Neural cell (in vitro differentiated cells): ENCODE measurements at regions not wholly inside any gene's neighbourhood (a gene's known extent, or its start where the extent isn't known, plus 50 kb on each side); places are given as distances from the start of the nearest gene placed in this dataset.

ENCODE experiments used
- H2AFZ ChIP-seq: fragments of 200-600, 300-800 bp; sonication (generic), shearing (Covaris generic); 2 replicates; pipeline ENCODE4 v1.6.0; 2014; ENCODE audit warnings: low read depth, mild to moderate bottlenecking, antibody characterized with exemption, low read length, moderate library complexity
- H3F3A ChIP-seq: fragments of 200-600 bp; shearing (Covaris generic); 2 replicates; pipeline ENCODE4 v1.6.1; 2016; ENCODE audit warnings: mild to moderate bottlenecking, moderate library complexity, mixed read lengths, antibody characterized with exemption, low read length; ENCODE audit not compliant: insufficient read depth, poor library complexity, severe bottlenecking
- H3K27ac ChIP-seq: fragments of 200-600, 300-800 bp; sonication (generic), shearing (Covaris generic); 2 replicates; pipeline ENCODE4 v1.5.1; 2014; ENCODE audit warnings: mild to moderate bottlenecking, low read length, moderate library complexity
- H3K27me3 ChIP-seq: fragments of 300-800, 200-600 bp; sonication (generic), shearing (Covaris generic); 2 replicates; pipeline ENCODE4 v1.6.0; 2014; ENCODE audit warnings: mild to moderate bottlenecking, low read depth, low read length, moderate library complexity; ENCODE audit not compliant: insufficient read depth
- H3K36me3 ChIP-seq: fragments of 300-800, 200-600 bp; sonication (generic), shearing (Covaris generic); 2 replicates; pipeline ENCODE4 v1.5.1; 2014; ENCODE audit warnings: mild to moderate bottlenecking, antibody characterized with exemption, low read length, moderate library complexity; ENCODE audit not compliant: insufficient read depth
- H3K4me2 ChIP-seq: fragments of 300-800, 200-600 bp; sonication (generic), shearing (Covaris generic); 2 replicates; pipeline ENCODE4 v1.6.0; 2014; ENCODE audit warnings: mild to moderate bottlenecking, low read length
- H3K4me3 ChIP-seq: fragments of 300-800, 200-600 bp; sonication (generic), shearing (Covaris generic); 2 replicates; pipeline ENCODE4 v1.5.1; 2014; ENCODE audit warnings: mild to moderate bottlenecking, low read length, moderate library complexity
- H3K79me2 ChIP-seq: fragments of 200-600 bp; shearing (Covaris generic); replicated peaks from 2 replicates; pipeline ENCODE4 v1.6.0; 2014; ENCODE audit warnings: mild to moderate bottlenecking, low read length, moderate library complexity; ENCODE audit not compliant: insufficient read depth
- H3K9ac ChIP-seq: fragments of 300-800, 200-600 bp; sonication (generic), shearing (Covaris generic); 2 replicates; pipeline ENCODE4 v1.6.1; 2016; ENCODE audit warnings: mild to moderate bottlenecking, low read length, mixed read lengths
- H3K9me2 ChIP-seq: fragments of 200-600 bp; shearing (Covaris generic); 2 replicates; pipeline ENCODE4 v1.6.1; 2016; ENCODE audit warnings: mild to moderate bottlenecking, low read length, mixed read lengths; ENCODE audit not compliant: insufficient read depth
- H3K9me3 ChIP-seq: fragments of 200-600, 300-800 bp; sonication (generic), shearing (Covaris generic); 2 replicates; pipeline ENCODE4 v1.6.1; 2016; ENCODE audit warnings: mild to moderate bottlenecking, mixed run types, low read length, moderate library complexity, mixed read lengths
- H4K20me1 ChIP-seq: fragments of 200-600 bp; shearing (Covaris generic); 2 replicates; pipeline ENCODE4 v1.6.1; 2016; ENCODE audit warnings: mild to moderate bottlenecking, mixed run types; ENCODE audit not compliant: insufficient read depth
- EP300 ChIP-seq: fragments of 450-650 bp; conservative IDR thresholded peaks from 2 replicates; pipeline ENCODE4 v1.6.1; 2014; ENCODE audit warnings: antibody characterized with exemption, mild to moderate bottlenecking, moderate library complexity; ENCODE audit not compliant: poor library complexity, severe bottlenecking
- EZH2 ChIP-seq: fragments of 200-600, 300-800 bp; shearing (Covaris generic), sonication (generic); IDR thresholded peaks from 2 replicates; pipeline ENCODE4 v1.6.1; 2014; ENCODE audit warnings: antibody characterized with exemption, low read length, borderline replicate concordance, mild to moderate bottlenecking; ENCODE audit not compliant: insufficient read depth, poor library complexity, severe bottlenecking
- MXI1 ChIP-seq: fragments of 450-650 bp; conservative IDR thresholded peaks from 2 replicates; pipeline ENCODE4 v1.6.1; 2014; ENCODE audit warnings: antibody characterized with exemption, mild to moderate bottlenecking; ENCODE audit not compliant: poor library complexity, severe bottlenecking
- POLR2AphosphoS5 ChIP-seq: IDR thresholded peaks from 2 replicates; pipeline ENCODE4 v1.6.1; 2012
- SMC3 ChIP-seq: fragments of 450-650 bp; conservative IDR thresholded peaks from 2 replicates; pipeline ENCODE4 v1.6.1; 2014; ENCODE audit warnings: antibody characterized with exemption, mild to moderate bottlenecking, moderate library complexity; ENCODE audit not compliant: poor library complexity
- TAF1 ChIP-seq: IDR thresholded peaks from 2 replicates; pipeline ENCODE4 v1.6.1; 2012; ENCODE audit warnings: low read depth
- TF ChIP-seq, protein P1 (sequence below): fragments of 450-650 bp; IDR thresholded peaks from 2 replicates; pipeline ENCODE4 v1.5.1; 2014; ENCODE audit warnings: antibody characterized with exemption, mild to moderate bottlenecking, moderate library complexity; ENCODE audit not compliant: poor library complexity, severe bottlenecking
- TF ChIP-seq, protein P2 (sequence below): IDR thresholded peaks from 2 replicates; pipeline ENCODE4 v1.6.1; 2012; ENCODE audit warnings: borderline replicate concordance

DNA sequence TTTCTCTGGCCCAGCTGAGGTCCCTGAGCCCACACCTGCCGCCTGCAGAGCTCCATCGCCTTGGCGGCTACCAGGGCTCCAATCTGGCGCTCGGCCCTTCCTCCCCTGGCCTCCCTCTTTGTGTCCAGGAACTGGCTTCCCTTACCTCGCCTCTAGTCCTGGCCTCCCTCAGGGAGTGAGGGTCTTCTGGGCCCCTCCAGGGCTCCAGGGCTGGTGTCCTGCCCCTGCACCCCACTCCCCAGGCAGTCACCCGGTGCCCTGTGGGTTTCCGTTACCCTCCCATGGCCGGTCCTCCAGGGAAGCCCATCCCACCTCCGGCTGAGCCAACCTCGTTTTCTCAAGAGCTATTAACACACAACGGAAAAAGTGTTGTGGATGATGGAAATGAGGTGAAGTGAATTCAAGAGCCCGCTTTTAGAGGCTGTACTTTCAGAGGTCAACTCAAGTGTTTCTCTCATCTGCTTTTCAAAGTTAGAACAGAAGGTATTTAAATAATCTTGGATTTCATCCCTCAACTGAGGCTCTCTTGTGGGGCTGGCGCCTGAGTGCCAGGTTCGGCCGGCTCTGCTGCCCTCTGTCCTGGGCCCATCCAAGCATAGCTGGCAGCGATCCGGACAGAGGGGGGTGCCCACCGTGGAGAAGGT, 131.9 kb downstream of the ASB1 start:
- Histone ChIP-seq H3K27ac (no peak overlapping the region), H3K4me3 (no peak overlapping the region), H3K9me3 (no peaks in the 10 kb centered on the region), H3K9me2 (no peaks in the 10 kb centered on the region), H3K79me2 (no peaks in the 10 kb centered on the region), H3K27me3 (no peaks in the 10 kb centered on the region), H3K9ac (no peak overlapping the region), H3F3A (no peaks in the 10 kb centered on the region), H3K4me2 (no peak overlapping the region), H2AFZ (no peak overlapping the region), H3K36me3 (no peaks in the 10 kb centered on the region), H4K20me1 (no peaks in the 10 kb centered on the region)
- TF ChIP-seq SMC3 = no peak
- TF ChIP-seq MXI1 = no peak

DNA sequence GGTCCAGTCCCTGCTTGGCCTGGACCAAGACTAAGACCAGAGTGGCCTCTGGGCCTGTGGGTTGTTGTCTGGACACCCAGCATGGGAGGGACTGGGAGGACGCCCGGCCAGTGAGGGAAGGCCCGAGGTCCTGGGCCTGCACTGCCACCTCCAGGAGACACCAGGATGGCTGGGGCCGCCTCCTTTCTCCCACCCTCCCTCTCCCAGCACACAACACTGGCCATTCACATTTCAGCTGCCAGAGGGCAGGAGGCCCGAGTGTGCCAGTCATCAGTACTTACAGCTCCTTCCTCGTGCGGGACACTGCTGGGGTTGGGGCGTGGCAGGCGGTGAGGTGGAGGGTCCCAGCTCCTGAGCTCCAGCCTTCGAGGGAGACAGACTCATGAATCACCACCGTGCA, 133.5 kb downstream of the ASB1 start:
- no peaks in the 10 kb centered on the region for H3K36me3 ChIP-seq
- no peaks in the 10 kb centered on the region for H3K27me3 ChIP-seq
- no peaks in the 10 kb centered on the region for H3K79me2 ChIP-seq
- H3K9me2 ChIP-seq = no peaks in the 10 kb centered on the region
- H3F3A ChIP-seq = no peaks in the 10 kb centered on the region
- no peaks in the 10 kb centered on the region for H4K20me1 ChIP-seq
- no peak for TF ChIP-seq EZH2
- TF ChIP-seq, protein P1, sequence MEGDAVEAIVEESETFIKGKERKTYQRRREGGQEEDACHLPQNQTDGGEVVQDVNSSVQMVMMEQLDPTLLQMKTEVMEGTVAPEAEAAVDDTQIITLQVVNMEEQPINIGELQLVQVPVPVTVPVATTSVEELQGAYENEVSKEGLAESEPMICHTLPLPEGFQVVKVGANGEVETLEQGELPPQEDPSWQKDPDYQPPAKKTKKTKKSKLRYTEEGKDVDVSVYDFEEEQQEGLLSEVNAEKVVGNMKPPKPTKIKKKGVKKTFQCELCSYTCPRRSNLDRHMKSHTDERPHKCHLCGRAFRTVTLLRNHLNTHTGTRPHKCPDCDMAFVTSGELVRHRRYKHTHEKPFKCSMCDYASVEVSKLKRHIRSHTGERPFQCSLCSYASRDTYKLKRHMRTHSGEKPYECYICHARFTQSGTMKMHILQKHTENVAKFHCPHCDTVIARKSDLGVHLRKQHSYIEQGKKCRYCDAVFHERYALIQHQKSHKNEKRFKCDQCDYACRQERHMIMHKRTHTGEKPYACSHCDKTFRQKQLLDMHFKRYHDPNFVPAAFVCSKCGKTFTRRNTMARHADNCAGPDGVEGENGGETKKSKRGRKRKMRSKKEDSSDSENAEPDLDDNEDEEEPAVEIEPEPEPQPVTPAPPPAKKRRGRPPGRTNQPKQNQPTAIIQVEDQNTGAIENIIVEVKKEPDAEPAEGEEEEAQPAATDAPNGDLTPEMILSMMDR = no peak
- no peak for TF ChIP-seq POLR2AphosphoS5
- no peak overlapping the region for H3K27ac ChIP-seq
- H3K9me3 ChIP-seq = no peaks in the 10 kb centered on the region
- no peak overlapping the region for H2AFZ ChIP-seq
- H3K9ac ChIP-seq = no peak overlapping the region
- H3K4me2 ChIP-seq = no peak overlapping the region
- no peak overlapping the region for H3K4me3 ChIP-seq

DNA sequence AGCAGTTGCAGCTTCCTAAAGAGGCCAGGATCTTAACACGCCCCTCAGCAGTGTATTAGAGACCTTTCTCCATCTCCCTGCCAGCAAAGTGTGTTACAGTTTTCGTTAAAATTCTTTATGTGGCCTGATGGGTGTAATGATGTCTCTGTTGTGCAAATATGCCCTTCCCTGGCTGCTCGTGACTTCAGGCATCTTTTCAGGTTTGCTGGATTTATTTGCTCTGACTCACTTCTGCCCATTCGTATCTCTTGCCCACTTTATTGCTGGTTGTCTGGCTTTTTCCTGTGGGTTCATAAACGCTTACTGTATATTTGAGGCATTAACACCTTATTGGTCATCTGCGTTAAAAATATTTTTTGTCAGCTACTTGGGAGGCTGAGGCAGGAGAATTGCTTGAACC, 134.5 kb downstream of the ASB1 start:
- no peak overlapping the region for H2AFZ ChIP-seq
- H3F3A ChIP-seq = no peaks in the 10 kb centered on the region
- H4K20me1 ChIP-seq = no peaks in the 10 kb centered on the region
- no peak overlapping the region for H3K9ac ChIP-seq
- H3K27me3 ChIP-seq = no peaks in the 10 kb centered on the region
- H3K9me2 ChIP-seq = no peaks in the 10 kb centered on the region
- H3K27ac ChIP-seq = no peak overlapping the region
- no peak overlapping the region for H3K4me3 ChIP-seq
- H3K9me3 ChIP-seq = no peaks in the 10 kb centered on the region
- H3K79me2 ChIP-seq = no peaks in the 10 kb centered on the region
- no peak overlapping the region for H3K4me2 ChIP-seq
- TF ChIP-seq SMC3 = no peak
- no peak for TF ChIP-seq POLR2AphosphoS5
- TF ChIP-seq EP300 = no peak
- TF ChIP-seq, protein P2, sequence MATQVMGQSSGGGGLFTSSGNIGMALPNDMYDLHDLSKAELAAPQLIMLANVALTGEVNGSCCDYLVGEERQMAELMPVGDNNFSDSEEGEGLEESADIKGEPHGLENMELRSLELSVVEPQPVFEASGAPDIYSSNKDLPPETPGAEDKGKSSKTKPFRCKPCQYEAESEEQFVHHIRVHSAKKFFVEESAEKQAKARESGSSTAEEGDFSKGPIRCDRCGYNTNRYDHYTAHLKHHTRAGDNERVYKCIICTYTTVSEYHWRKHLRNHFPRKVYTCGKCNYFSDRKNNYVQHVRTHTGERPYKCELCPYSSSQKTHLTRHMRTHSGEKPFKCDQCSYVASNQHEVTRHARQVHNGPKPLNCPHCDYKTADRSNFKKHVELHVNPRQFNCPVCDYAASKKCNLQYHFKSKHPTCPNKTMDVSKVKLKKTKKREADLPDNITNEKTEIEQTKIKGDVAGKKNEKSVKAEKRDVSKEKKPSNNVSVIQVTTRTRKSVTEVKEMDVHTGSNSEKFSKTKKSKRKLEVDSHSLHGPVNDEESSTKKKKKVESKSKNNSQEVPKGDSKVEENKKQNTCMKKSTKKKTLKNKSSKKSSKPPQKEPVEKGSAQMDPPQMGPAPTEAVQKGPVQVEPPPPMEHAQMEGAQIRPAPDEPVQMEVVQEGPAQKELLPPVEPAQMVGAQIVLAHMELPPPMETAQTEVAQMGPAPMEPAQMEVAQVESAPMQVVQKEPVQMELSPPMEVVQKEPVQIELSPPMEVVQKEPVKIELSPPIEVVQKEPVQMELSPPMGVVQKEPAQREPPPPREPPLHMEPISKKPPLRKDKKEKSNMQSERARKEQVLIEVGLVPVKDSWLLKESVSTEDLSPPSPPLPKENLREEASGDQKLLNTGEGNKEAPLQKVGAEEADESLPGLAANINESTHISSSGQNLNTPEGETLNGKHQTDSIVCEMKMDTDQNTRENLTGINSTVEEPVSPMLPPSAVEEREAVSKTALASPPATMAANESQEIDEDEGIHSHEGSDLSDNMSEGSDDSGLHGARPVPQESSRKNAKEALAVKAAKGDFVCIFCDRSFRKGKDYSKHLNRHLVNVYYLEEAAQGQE = no peak
- TF ChIP-seq, protein P1 = no peak
- TF ChIP-seq EZH2 = no peak
- no peak for TF ChIP-seq TAF1
- no peaks in the 10 kb centered on the region for H3K36me3 ChIP-seq
